SH-SY5Y (cell line): ENCODE measurements at regions not wholly inside any gene's neighbourhood (a gene's known extent, or its start where the extent isn't known, plus 50 kb on each side); places are given as distances from the start of the nearest gene placed in this dataset.

Source experiments
- GATA2 ChIP-seq: IDR thresholded peaks from 2 replicates; pipeline ENCODE4 v1.6.1; 2011; ENCODE audit warnings: mild to moderate bottlenecking, low read depth, low read length
- GATA3 ChIP-seq: IDR thresholded peaks from 2 replicates; pipeline ENCODE4 v1.6.1; 2011; ENCODE audit warnings: low read depth, mild to moderate bottlenecking, low read length, moderate library complexity

GRCh38 chr18:41170346-41170745 lies 784.7 kb upstream of the PIK3C3 start:
- TF ChIP-seq GATA2 = no peak
- TF ChIP-seq GATA3 = no peak
